H9 (cell line): ENCODE measurements at regions not wholly inside any gene's neighbourhood (a gene's known extent, or its start where the extent isn't known, plus 50 kb on each side); places are given as distances from the start of the nearest gene placed in this dataset.

Source experiments
- DNase-seq: peaks from one replicate; pipeline ENCODE4 v3.0.0-alpha.2; 2017
- H2AFZ ChIP-seq: one replicate; pipeline ENCODE4 v1.6.1; 2013; ENCODE audit warnings: mild to moderate bottlenecking, low read length, control low read depth, moderate library complexity
- H2AK5ac ChIP-seq: 2 replicates; pipeline ENCODE4 v1.6.1; 2013; ENCODE audit warnings: low read length, control low read depth, mixed read lengths; ENCODE audit not compliant: insufficient read length
- H2BK120ac ChIP-seq: one replicate; pipeline ENCODE4 v1.6.1; 2013; ENCODE audit warnings: low read depth, mild to moderate bottlenecking, low read length, control low read depth, inconsistent platforms; ENCODE audit not compliant: poor library complexity, severe bottlenecking
- H2BK12ac ChIP-seq: 2 replicates; pipeline ENCODE4 v1.6.1; 2013; ENCODE audit warnings: low read length, control low read depth, mixed read lengths, low read depth; ENCODE audit not compliant: insufficient read length
- H2BK15ac ChIP-seq: 2 replicates; pipeline ENCODE4 v1.6.1; 2013; ENCODE audit warnings: low read depth, low read length, control low read depth
- H2BK20ac ChIP-seq: one replicate; pipeline ENCODE4 v1.6.1; 2013; ENCODE audit warnings: low read depth, mild to moderate bottlenecking, low read length, control low read depth, inconsistent platforms; ENCODE audit not compliant: poor library complexity, severe bottlenecking
- H2BK5ac ChIP-seq: 2 replicates; pipeline ENCODE4 v1.6.1; 2013; ENCODE audit warnings: low read length, control low read depth, mixed read lengths; ENCODE audit not compliant: insufficient read length
- H3K14ac ChIP-seq: 2 replicates; pipeline ENCODE4 v1.6.1; 2013; ENCODE audit warnings: low read length, control low read depth; ENCODE audit not compliant: insufficient read depth
- H3K18ac ChIP-seq: 2 replicates; pipeline ENCODE4 v1.6.1; 2013; ENCODE audit warnings: low read depth, mild to moderate bottlenecking, mixed read lengths, low read length, control low read depth; ENCODE audit not compliant: insufficient read length
- H3K23ac ChIP-seq: 2 replicates; pipeline ENCODE4 v1.6.1; 2013; ENCODE audit warnings: low read length, control low read depth, mixed read lengths, low read depth; ENCODE audit not compliant: insufficient read length
- H3K23me2 ChIP-seq: 2 replicates; pipeline ENCODE4 v1.6.1; 2013; ENCODE audit warnings: low read depth, mild to moderate bottlenecking, mixed read lengths, low read length, control low read depth; ENCODE audit not compliant: insufficient read length, poor library complexity, severe bottlenecking
- H3K27ac ChIP-seq: 2 replicates; pipeline ENCODE4 v1.5.1; 2013; ENCODE audit warnings: low read length, control low read depth, mixed read lengths, low read depth; ENCODE audit not compliant: insufficient read length
- H3K27me3 ChIP-seq: 2 replicates; pipeline ENCODE4 v1.6.1; 2013; ENCODE audit warnings: low read length, control low read depth, inconsistent platforms; ENCODE audit not compliant: insufficient read depth
- H3K4ac ChIP-seq: 2 replicates; pipeline ENCODE4 v1.6.1; 2013; ENCODE audit warnings: low read depth, mild to moderate bottlenecking, control low read depth, inconsistent platforms, low read length, moderate library complexity
- H3K4me1 ChIP-seq: 2 replicates; pipeline ENCODE4 v1.6.1; 2013; ENCODE audit warnings: low read length, control low read depth, inconsistent platforms; ENCODE audit not compliant: insufficient read depth
- H3K4me2 ChIP-seq: 2 replicates; pipeline ENCODE4 v1.6.1; 2013; ENCODE audit warnings: low read length, control low read depth, mixed read lengths; ENCODE audit not compliant: insufficient read length, insufficient read depth
- H3K56ac ChIP-seq: 2 replicates; pipeline ENCODE4 v1.6.1; 2013; ENCODE audit warnings: low read depth, mild to moderate bottlenecking, mixed read lengths, low read length, control low read depth; ENCODE audit not compliant: insufficient read length
- H3K79me1 ChIP-seq: 2 replicates; pipeline ENCODE4 v1.6.1; 2013; ENCODE audit warnings: low read depth, mild to moderate bottlenecking, moderate library complexity, low read length, control low read depth, inconsistent platforms; ENCODE audit not compliant: insufficient read depth, poor library complexity, severe bottlenecking
- H3K79me2 ChIP-seq: 2 replicates; pipeline ENCODE4 v1.6.1; 2013; ENCODE audit warnings: low read length, control low read depth, inconsistent platforms; ENCODE audit not compliant: insufficient read depth
- H3K9ac ChIP-seq: 2 replicates; pipeline ENCODE4 v1.6.1; 2013; ENCODE audit warnings: low read length, control low read depth, mixed read lengths; ENCODE audit not compliant: insufficient read length; ENCODE audit errors: extremely low read depth
- H3K9me3 ChIP-seq: one replicate; pipeline ENCODE4 v1.6.1; 2013; ENCODE audit warnings: low read depth, low read length, inconsistent platforms; ENCODE audit not compliant: control insufficient read depth
- H3T11ph ChIP-seq: one replicate; pipeline ENCODE4 v1.6.1; 2013; ENCODE audit warnings: mild to moderate bottlenecking, low read length, control low read depth, inconsistent platforms
- H4K20me1 ChIP-seq: one replicate; pipeline ENCODE4 v1.6.1; 2013; ENCODE audit not compliant: control insufficient read depth, insufficient read length, insufficient read depth
- H4K5ac ChIP-seq: 2 replicates; pipeline ENCODE4 v1.6.1; 2013; ENCODE audit warnings: low read depth, mild to moderate bottlenecking, mixed read lengths, low read length, control low read depth; ENCODE audit not compliant: insufficient read length
- H4K8ac ChIP-seq: replicated peaks from 2 replicates; pipeline ENCODE4 v1.6.1; 2013; ENCODE audit warnings: low read length, control low read depth, mixed read lengths, low read depth; ENCODE audit not compliant: insufficient read length
- H4K91ac ChIP-seq: 2 replicates; pipeline ENCODE4 v1.6.1; 2013; ENCODE audit warnings: low read depth, mild to moderate bottlenecking, moderate library complexity, mixed read lengths, low read length, control low read depth; ENCODE audit not compliant: insufficient read length
- H3K27ac Mint-ChIP-seq, 3 experiments: 2 replicates in 2 of 3; 3 replicates in 1 of 3; pipeline ENCODE4 v1.8.0; 2020 to 2021; ENCODE audit warnings: mixed read lengths in 3 of 3, mild to moderate bottlenecking in 1 of 3, moderate library complexity in 1 of 3
- H3K27me3 Mint-ChIP-seq: 2 replicates; pipeline ENCODE4 v1.8.0; 2021; ENCODE audit warnings: low read depth, mild to moderate bottlenecking, moderate library complexity, mixed read lengths
- H3K36me3 Mint-ChIP-seq, 3 experiments: 2 replicates in 2 of 3; 3 replicates in 1 of 3; pipeline ENCODE4 v1.8.0; 2020 to 2021; ENCODE audit warnings: low read depth in 3 of 3, mixed read lengths in 3 of 3; ENCODE audit not compliant: insufficient read depth in 1 of 3
- H3K4me1 Mint-ChIP-seq, 2 experiments: 2 replicates each; pipeline ENCODE4 v1.8.0; 2020; ENCODE audit warnings: mixed read lengths in 2 of 2
- H3K4me3 Mint-ChIP-seq, 2 experiments: 2 replicates in 1 of 2; 3 replicates in 1 of 2; pipeline ENCODE4 v1.8.0; 2020 to 2021; ENCODE audit warnings: mild to moderate bottlenecking in 2 of 2, mixed read lengths in 2 of 2, moderate library complexity in 1 of 2
- H3K9me3 Mint-ChIP-seq, 2 experiments: 2 replicates in 1 of 2; 3 replicates in 1 of 2; pipeline ENCODE4 v1.8.0; 2020; ENCODE audit warnings: mild to moderate bottlenecking in 2 of 2, mixed read lengths in 2 of 2, moderate library complexity in 1 of 2
- WGBS: extraction: QIAGEN DNeasy Blood & Tissue Kit; methylation state at CpG from one replicate; pipeline ENCODE4 v1.1.7; 2013; ENCODE audit warnings: missing lambda C conversion rate, low lambda C conversion rate, mixed read lengths; ENCODE audit not compliant: insufficient read length; ENCODE audit errors: extremely low coverage; 5-methylcytosine and 5-hydroxymethylcytosine counted together
- TF ChIP-seq, protein P1 (sequence below): fragments of 200-600 bp; sonication (generic); conservative IDR thresholded peaks from 3 replicates; pipeline ENCODE4 v1.8.0; 2021; ENCODE audit warnings: antibody characterized with exemption, mild to moderate bottlenecking

DNA sequence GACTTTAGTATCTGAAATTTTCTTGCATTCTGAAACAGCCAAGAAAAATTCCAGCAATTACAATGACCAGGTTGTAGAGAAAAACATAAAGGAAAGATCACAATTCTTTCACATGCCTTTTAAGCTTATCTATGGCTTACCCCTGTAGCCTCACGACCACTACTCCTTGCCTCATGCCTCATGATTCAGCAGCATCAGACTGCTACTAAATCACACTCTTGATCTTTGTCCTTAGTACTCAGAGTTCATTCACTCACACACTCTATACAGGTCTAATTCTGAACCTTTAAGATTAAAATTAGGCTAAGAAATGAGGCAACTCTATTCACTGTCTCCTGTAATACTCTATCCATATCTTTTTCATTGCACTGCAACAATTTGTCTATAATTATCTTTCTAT, 415.1 kb downstream of the MLLT3 start:
- Histone ChIP-seq H3K18ac (no peak overlapping the region), H3K79me2 (no peaks in the 10 kb centered on the region), H3K56ac (no peak overlapping the region), H3K23me2 (no peaks in the 10 kb centered on the region), H3K27me3 (no peaks in the 10 kb centered on the region), H3K79me1 (no peaks in the 10 kb centered on the region), H2BK12ac (no peak overlapping the region), H3K27ac (no peak overlapping the region), H3K9ac (no peak overlapping the region), H4K5ac (no peak overlapping the region), H3K4me1 (no peaks in the 10 kb centered on the region), H2BK5ac (no peak overlapping the region), H2BK15ac (no peak overlapping the region), H3K23ac (no peak overlapping the region), H2AK5ac (no peak overlapping the region), H4K91ac (no peak overlapping the region), H3K14ac (no peak overlapping the region), H3T11ph (no peak overlapping the region), H2BK120ac (no peak overlapping the region), H3K4me2 (no peak overlapping the region), H3K9me3 (no peaks in the 10 kb centered on the region), H2BK20ac (no peak overlapping the region), H3K4ac (no peak overlapping the region), H4K8ac (no peak overlapping the region), H4K20me1 (no peaks in the 10 kb centered on the region), H2AFZ (no peak overlapping the region)
- no peak overlapping the region for H3K27ac Mint-ChIP-seq
- DNase-seq = no peak
- peaks cover 18 to 20% of the 10 kb centered on the region in 2 experiments for H3K4me1 Mint-ChIP-seq
- no peaks in the 10 kb centered on the region for H3K27me3 Mint-ChIP-seq
- no peaks in the 10 kb centered on the region for H3K9me3 Mint-ChIP-seq
- WGBS = no CpG with 5 or more reads among the region's 1 CpG
- no peaks in the 10 kb centered on the region for H3K36me3 Mint-ChIP-seq
- TF ChIP-seq, protein P1, sequence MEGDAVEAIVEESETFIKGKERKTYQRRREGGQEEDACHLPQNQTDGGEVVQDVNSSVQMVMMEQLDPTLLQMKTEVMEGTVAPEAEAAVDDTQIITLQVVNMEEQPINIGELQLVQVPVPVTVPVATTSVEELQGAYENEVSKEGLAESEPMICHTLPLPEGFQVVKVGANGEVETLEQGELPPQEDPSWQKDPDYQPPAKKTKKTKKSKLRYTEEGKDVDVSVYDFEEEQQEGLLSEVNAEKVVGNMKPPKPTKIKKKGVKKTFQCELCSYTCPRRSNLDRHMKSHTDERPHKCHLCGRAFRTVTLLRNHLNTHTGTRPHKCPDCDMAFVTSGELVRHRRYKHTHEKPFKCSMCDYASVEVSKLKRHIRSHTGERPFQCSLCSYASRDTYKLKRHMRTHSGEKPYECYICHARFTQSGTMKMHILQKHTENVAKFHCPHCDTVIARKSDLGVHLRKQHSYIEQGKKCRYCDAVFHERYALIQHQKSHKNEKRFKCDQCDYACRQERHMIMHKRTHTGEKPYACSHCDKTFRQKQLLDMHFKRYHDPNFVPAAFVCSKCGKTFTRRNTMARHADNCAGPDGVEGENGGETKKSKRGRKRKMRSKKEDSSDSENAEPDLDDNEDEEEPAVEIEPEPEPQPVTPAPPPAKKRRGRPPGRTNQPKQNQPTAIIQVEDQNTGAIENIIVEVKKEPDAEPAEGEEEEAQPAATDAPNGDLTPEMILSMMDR = no peak
- H3K4me3 Mint-ChIP-seq = no peak overlapping the region
